GM12878 (cell line): ENCODE measurements at regions not wholly inside any gene's neighbourhood (a gene's known extent, or its start where the extent isn't known, plus 50 kb on each side); places are given as distances from the start of the nearest gene placed in this dataset.

Experiments used
- ATAC-seq: fragments of 200-7000 bp; cut with Tn5 transposase; 3 replicates; pipeline ENCODE4 v1.9.1; 2020; ENCODE audit warnings: mild to moderate bottlenecking, moderate library complexity
- BruUV-seq: library from RNA; stranded (reverse); fragments of 400-500 nt; replicated peaks from 2 replicates; lab custom pipeline; 2021; lab: Mats Ljungman, UMichigan
- CTCF ChIA-PET: fragments of 300-600 bp; sonication (Branson Sonifier 250); formaldehyde crosslinking; extraction: SDS; loops from one replicate; lab custom pipeline; 2021; ENCODE audit warnings: inconsistent platforms; lab: Yijun Ruan, JAX
- POLR2A ChIA-PET: fragments of 350-600 bp; formaldehyde crosslinking; extraction: SDS; loops from one replicate; lab custom pipeline; 2021; ENCODE audit warnings: inconsistent platforms; lab: Charles Lee
- RAD21 ChIA-PET: fragments of 300-600 bp; sonication (Branson Sonifier 250); formaldehyde crosslinking; loops from one replicate; lab custom pipeline; 2023; ENCODE audit warnings: antibody characterized with exemption; ENCODE audit not compliant: unreplicated experiment; lab: Charles Lee
- SMC1A ChIA-PET: fragments of 300-600 bp; sonication (Branson Sonifier 250); formaldehyde crosslinking; loops from one replicate; lab custom pipeline; 2023; ENCODE audit not compliant: unreplicated experiment, uncharacterized antibody; lab: Charles Lee
- DNase-seq: peaks from one replicate; pipeline ENCODE4 v3.0.0-alpha.2; 2011; ENCODE audit warnings: low read depth, low spot score
- FAIRE-seq: peaks from 3 replicates; lab custom pipeline; 2011; peaks lifted over from hg19 to GRCh38; lab: Jason Lieb, UNC
- H2AFZ ChIP-seq: 2 replicates; pipeline ENCODE4 v1.6.0; 2011; ENCODE audit warnings: low read depth, low read length, control low read depth; ENCODE audit not compliant: control insufficient read depth
- H3K27ac ChIP-seq: 2 replicates; pipeline ENCODE4 v1.5.1; 2011; ENCODE audit warnings: control low read depth; ENCODE audit not compliant: control insufficient read depth, insufficient read depth
- H3K27me3 ChIP-seq, 2 experiments: replicated peaks in 1 of 2; 2 replicates each; pipeline versions ENCODE4 v1.6.0 to v1.6.1; 2011; ENCODE audit warnings: low read length in 1 of 2; ENCODE audit not compliant: control insufficient read depth in 2 of 2, insufficient read depth in 2 of 2
- H3K36me3 ChIP-seq, 2 experiments: 2 replicates each; pipeline ENCODE4 v1.5.1; 2011; ENCODE audit warnings: low read length in 1 of 2; ENCODE audit not compliant: control insufficient read depth in 2 of 2, insufficient read depth in 2 of 2
- H3K4me1 ChIP-seq: 2 replicates; pipeline ENCODE4 v1.6.1; 2011; ENCODE audit warnings: mild to moderate bottlenecking, low read length, moderate library complexity, mixed read lengths; ENCODE audit not compliant: control insufficient read depth, insufficient read depth
- H3K4me2 ChIP-seq: 2 replicates; pipeline ENCODE4 v1.6.0; 2011; ENCODE audit warnings: control low read depth; ENCODE audit not compliant: control insufficient read depth, insufficient read depth
- H3K4me3 ChIP-seq: fragments of 200-600 bp; sonication (generic); 2 replicates; pipeline ENCODE4 v1.5.1; 2016
- H3K79me2 ChIP-seq: 2 replicates; pipeline ENCODE4 v1.6.0; 2011; ENCODE audit warnings: low read length; ENCODE audit not compliant: control insufficient read depth, insufficient read depth
- H3K9ac ChIP-seq: 2 replicates; pipeline ENCODE4 v1.8.0; 2011; ENCODE audit warnings: low read length, control low read depth, mixed read lengths; ENCODE audit not compliant: control insufficient read depth, insufficient read depth
- H3K9me3 ChIP-seq: replicated peaks from 3 replicates; pipeline ENCODE4 v1.5.1; 2011; ENCODE audit warnings: mild to moderate bottlenecking, low read length; ENCODE audit not compliant: control insufficient read depth, insufficient read depth
- H4K20me1 ChIP-seq: 2 replicates; pipeline ENCODE4 v1.6.0; 2011; ENCODE audit not compliant: control insufficient read depth, insufficient read depth
- ATF2 ChIP-seq: IDR thresholded peaks from 2 replicates; pipeline ENCODE4 v1.6.1; 2012; ENCODE audit warnings: low read length, inconsistent platforms
- ATF7 ChIP-seq: fragments of 450-650 bp; IDR thresholded peaks from 2 replicates; pipeline ENCODE4 v1.6.1; 2016; ENCODE audit warnings: low read depth, mild to moderate bottlenecking
- CHD1 ChIP-seq: IDR thresholded peaks from 2 replicates; pipeline ENCODE4 v1.6.1; 2012; ENCODE audit warnings: low read depth, low read length, improper control_type of control experiment
- CTCF ChIP-seq, 3 experiments: IDR thresholded peaks in 2 of 3; conservative IDR thresholded peaks in 1 of 3; 2 replicates each; pipeline ENCODE4 v1.5.1; 2011; ENCODE audit warnings: low read depth in 3 of 3, low read length in 3 of 3, mild to moderate bottlenecking in 3 of 3, control low read depth in 2 of 3, moderate library complexity in 2 of 3, inconsistent platforms in 1 of 3, mixed read lengths in 1 of 3; ENCODE audit not compliant: control insufficient read depth in 2 of 3, insufficient read depth in 1 of 3; ENCODE audit errors: extremely low read depth in 1 of 3
- EED ChIP-seq: sonication (generic); IDR thresholded peaks from 2 replicates; pipeline ENCODE4 v1.6.1; 2016; ENCODE audit warnings: antibody characterized with exemption, low read depth
- IKZF1 ChIP-seq: fragments of 450-650 bp; conservative IDR thresholded peaks from 2 replicates; pipeline ENCODE4 v1.6.1; 2017; ENCODE audit warnings: antibody characterized with exemption, mild to moderate bottlenecking
- MLLT1 ChIP-seq: fragments of 450-650 bp; IDR thresholded peaks from 2 replicates; pipeline ENCODE4 v1.6.1; 2016; ENCODE audit warnings: mild to moderate bottlenecking
- NBN ChIP-seq: fragments of 450-650 bp; IDR thresholded peaks from 2 replicates; pipeline ENCODE4 v1.6.1; 2016
- NFXL1 ChIP-seq: fragments of 450-650 bp; IDR thresholded peaks from 2 replicates; pipeline ENCODE4 v1.6.1; 2017; ENCODE audit warnings: antibody characterized with exemption, mild to moderate bottlenecking, borderline replicate concordance
- NFYB ChIP-seq: IDR thresholded peaks from 2 replicates; pipeline ENCODE4 v1.6.1; 2011; ENCODE audit warnings: low read depth, mild to moderate bottlenecking, low read length, improper control_type of control experiment, moderate library complexity; ENCODE audit not compliant: insufficient read depth
- PBX3 ChIP-seq: IDR thresholded peaks from 2 replicates; pipeline ENCODE4 v1.6.1; 2011; ENCODE audit warnings: mild to moderate bottlenecking, low read depth, low read length, moderate library complexity; ENCODE audit not compliant: insufficient replicate concordance
- POU2F2 ChIP-seq: IDR thresholded peaks from 3 replicates; pipeline ENCODE4 v1.6.1; 2011; ENCODE audit warnings: low read depth, mild to moderate bottlenecking, low read length, borderline replicate concordance
- RBBP5 ChIP-seq: fragments of 200-600 bp; sonication (generic); conservative IDR thresholded peaks from 2 replicates; pipeline ENCODE4 v1.6.1; 2016
- RELB ChIP-seq: fragments of 450-650 bp; IDR thresholded peaks from 2 replicates; pipeline ENCODE4 v1.6.1; 2017; ENCODE audit warnings: low read depth, mild to moderate bottlenecking, moderate library complexity
- STAT1 ChIP-seq: fragments of 450-650 bp; conservative IDR thresholded peaks from 2 replicates; pipeline ENCODE4 v1.6.1; 2014; ENCODE audit warnings: antibody characterized with exemption, mild to moderate bottlenecking
- WGBS: methylation state at CpG from one replicate; pipeline ENCODE4 v1.1.6; 2016; ENCODE audit warnings: low lambda C conversion rate; ENCODE audit not compliant: insufficient replicate concordance, insufficient coverage; ENCODE audit errors: missing lambda C conversion rate; 5-methylcytosine and 5-hydroxymethylcytosine counted together
- in situ Hi-C: fragments of 300-500 bp; cut with MboI; formaldehyde crosslinking; loops from 9 replicates; pipeline ENCODE4 v1.14.3; 2018; ENCODE audit warnings: mixed read lengths
- intact Hi-C: fragments of 100-400 bp; cut with micrococcal nuclease; formaldehyde crosslinking; loops from one replicate; pipeline ENCODE4 v1.14.2; 2022; ENCODE audit not compliant: unreplicated experiment

GRCh38 chr20:60963146-60963545 is 288.9 kb upstream of the CDH4 start (continued):
- TF ChIP-seq PBX3 (no peak), EED (no peak), NBN (no peak), IKZF1 (no peak), NFXL1 (no peak), ATF2 (no peak)
- TF ChIP-seq, all 136 proteins: peak for 0

GRCh38 chr20:60964911-60965310 is 287.1 kb upstream of the CDH4 start:
- no peaks in the 10 kb centered on the region for H3K79me2 ChIP-seq
- in situ Hi-C loops = loop anchor here (25.0 kb wide), 2 partner anchors 97 to 347 kb away; no protein-coding TSS in a partner anchor
- 29% methylated on average over 4 of the region's 4 CpGs for WGBS
- ChIA-PET POLR2A (no interaction called here), SMC1A (no interaction called here), CTCF (no interaction called here), RAD21 (no interaction called here)
- no peaks in the 10 kb centered on the region for H4K20me1 ChIP-seq
- ATAC-seq = no peak
- no peak for FAIRE-seq
- no peaks in the 10 kb centered on the region; the same call in 2 of the 3 replicates for H3K9me3 ChIP-seq
- no peak overlapping the region for H3K9ac ChIP-seq
- no peaks in the 10 kb centered on the region for H3K36me3 ChIP-seq
- H2AFZ ChIP-seq = no peak overlapping the region
- no peak for DNase-seq
- BruUV-seq = no TSS peak
- no peak overlapping the region for H3K4me2 ChIP-seq
- intact Hi-C loops = no loop called here
- H3K27me3 ChIP-seq = no peaks in the 10 kb centered on the region
- no peak overlapping the region for H3K4me3 ChIP-seq
- H3K4me1 ChIP-seq = no peaks in the 10 kb centered on the region
- H3K27ac ChIP-seq = no peak overlapping the region
- no peak for TF ChIP-seq RELB
- no peak for TF ChIP-seq NFYB
- TF ChIP-seq CHD1 = no peak
- TF ChIP-seq RBBP5 = no peak
- no peak for TF ChIP-seq MLLT1
- no peak for TF ChIP-seq STAT1
- no peak for TF ChIP-seq ATF2
- no peak for TF ChIP-seq CTCF (IDR thresholded peaks at IDR 0.05 in 2 of 3, conservative IDR thresholded peaks at IDR 0.05 in 1 of 3; ENCODE audit: control insufficient read depth in 2 of 3, extremely low read depth in 1 of 3, insufficient read depth in 1 of 3, low read depth in 3 of 3, low read length in 3 of 3)
- no peak for TF ChIP-seq POU2F2
- TF ChIP-seq ATF7 = no peak
